ENCODE measurements at regions not wholly inside any gene's neighbourhood (a gene's known extent, or its start where the extent isn't known, plus 50 kb on each side); places are given as distances from the start of the nearest gene placed in this dataset.

GRCh38 chr5:27402828-27403227 lies 364.4 kb upstream of the CDH9 start:
- intact Hi-C loops (cut with DNase I) = no loop called here
- ATAC-seq = no peak

GRCh38 chr5:27396998-27397397 lies 358.6 kb upstream of the CDH9 start:
- intact Hi-C loops (cut with DNase I) = no loop called here
- ATAC-seq (no peak), DNase-seq (ENCODE audit: low spot score) (no peak)

More at GRCh38 chr5:27402828-27403227, 364.4 kb upstream of the CDH9 start:
- no peak for DNase-seq (ENCODE audit: low spot score)

GRCh38 chr5:27392716-27393115 lies 354.3 kb upstream of the CDH9 start:
- ATAC-seq = no peak
- intact Hi-C loops (cut with DNase I) = no loop called here

GRCh38 chr5:27389696-27390095 lies 351.3 kb upstream of the CDH9 start:
- ATAC-seq (no peak), DNase-seq (ENCODE audit: low spot score) (no peak)
- intact Hi-C loops (cut with DNase I) = no loop called here

More at GRCh38 chr5:27392716-27393115, 354.3 kb upstream of the CDH9 start:
- no peak for DNase-seq (ENCODE audit: low spot score)

- DNase-seq (ENCODE audit: low spot score) = no peak
- intact Hi-C loops (cut with DNase I) = no loop called here
- ATAC-seq = no peak
Observed at GRCh38 chr5:27388755-27389154, 350.4 kb upstream of the CDH9 start.

- no peak for ATAC-seq
- intact Hi-C loops (cut with DNase I) = no loop called here
- no peak for DNase-seq (ENCODE audit: low spot score)
Observed at GRCh38 chr5:27387535-27388073, 349.2 kb upstream of the CDH9 start.

- DNase-seq (ENCODE audit: low spot score) = no peak
- intact Hi-C loops (cut with DNase I) = loop anchor here (2.0 kb wide), 1 partner anchor 53 kb away; no protein-coding TSS in a partner anchor
- no peak for ATAC-seq
Observed at GRCh38 chr5:27381686-27382085, 343.3 kb upstream of the CDH9 start.

- intact Hi-C loops (cut with DNase I) = no loop called here
- no peak for DNase-seq (ENCODE audit: low spot score)
- no peak for ATAC-seq
Observed at GRCh38 chr5:27377626-27378025, 339.2 kb upstream of the CDH9 start.

GRCh38 chr5:27353970-27354369 lies 315.6 kb upstream of the CDH9 start:
- intact Hi-C loops (cut with DNase I) = no loop called here
- ATAC-seq (no peak), DNase-seq (ENCODE audit: low spot score) (no peak)

- intact Hi-C loops (cut with DNase I) = no loop called here
Observed at GRCh38 chr5:27353540-27353939, 315.2 kb upstream of the CDH9 start.

GRCh38 chr5:27341342-27341741 lies 303.0 kb upstream of the CDH9 start:
- DNase-seq (ENCODE audit: low spot score) (no peak), ATAC-seq (no peak)
- intact Hi-C loops (cut with DNase I) = no loop called here

More at GRCh38 chr5:27353540-27353939, 315.2 kb upstream of the CDH9 start:
- no peak for ATAC-seq
- DNase-seq (ENCODE audit: low spot score) = no peak

- intact Hi-C loops (cut with DNase I) = no loop called here
- DNase-seq (ENCODE audit: low spot score) (no peak), ATAC-seq (no peak)
Observed at GRCh38 chr5:27336817-27337216, 298.4 kb upstream of the CDH9 start.

- intact Hi-C loops (cut with DNase I) = loop anchor here (2.0 kb wide), 1 partner anchor 52 kb away; no protein-coding TSS in a partner anchor
- DNase-seq (ENCODE audit: low spot score) (no peak), ATAC-seq (no peak)
Observed at GRCh38 chr5:27328480-27328879, 290.1 kb upstream of the CDH9 start.

- no peak for ATAC-seq
- intact Hi-C loops (cut with DNase I) = no loop called here
- no peak for DNase-seq (ENCODE audit: low spot score)
Observed at GRCh38 chr5:27325513-27325912, 287.1 kb upstream of the CDH9 start.

GRCh38 chr5:27318701-27319100 lies 280.3 kb upstream of the CDH9 start:
- intact Hi-C loops (cut with DNase I) = no loop called here
- ATAC-seq (no peak), DNase-seq (ENCODE audit: low spot score) (no peak)

- intact Hi-C loops (cut with DNase I) = no loop called here
- ATAC-seq (no peak), DNase-seq (ENCODE audit: low spot score) (no peak)
Observed at GRCh38 chr5:27316271-27316650, 277.9 kb upstream of the CDH9 start.

- intact Hi-C loops (cut with DNase I) = no loop called here
- DNase-seq (ENCODE audit: low spot score) = no peak
- no peak for ATAC-seq
Observed at GRCh38 chr5:27315363-27316270, 277.2 kb upstream of the CDH9 start.

GRCh38 chr5:27313549-27313948 lies 275.2 kb upstream of the CDH9 start:
- no peak for ATAC-seq
- DNase-seq (ENCODE audit: low spot score) = no peak
- intact Hi-C loops (cut with DNase I) = no loop called here

- ATAC-seq = no peak
- intact Hi-C loops (cut with DNase I) = no loop called here
- no peak for DNase-seq (ENCODE audit: low spot score)
Observed at GRCh38 chr5:27312291-27312893, 274.0 kb upstream of the CDH9 start.

- no peak for ATAC-seq
- intact Hi-C loops (cut with DNase I) = no loop called here
- no peak for DNase-seq (ENCODE audit: low spot score)
Observed at GRCh38 chr5:27311544-27311943, 273.2 kb upstream of the CDH9 start.
